CD14-positive monocyte (primary cell): ENCODE measurements at regions not wholly inside any gene's neighbourhood (a gene's known extent, or its start where the extent isn't known, plus 50 kb on each side); places are given as distances from the start of the nearest gene placed in this dataset.

Source experiments
- DNase-seq, 3 donors: peaks; one replicate each; pipeline ENCODE4 v3.0.0-alpha.2; 2011 to 2022
- H2AFZ ChIP-seq: 2 replicates; pipeline ENCODE4 v1.6.0; 2012; ENCODE audit warnings: mild to moderate bottlenecking, low read depth, low read length, inconsistent platforms; ENCODE audit not compliant: insufficient read depth, poor library complexity, severe bottlenecking
- H3K27ac ChIP-seq, 2 donors: 1 replicate in 1 of 2; 2 replicates in 1 of 2; pipeline ENCODE4 v1.5.1; 2012 to 2013; ENCODE audit warnings: low read length in 2 of 2, control low read depth in 1 of 2, inconsistent platforms in 1 of 2, low read depth in 1 of 2, mild to moderate bottlenecking in 1 of 2
- H3K27me3 ChIP-seq, 2 donors: one replicate each; pipeline versions ENCODE4 v1.6.0 to v1.6.1; 2011 to 2013; ENCODE audit warnings: low read length in 2 of 2; ENCODE audit not compliant: control insufficient read depth in 2 of 2, insufficient read depth in 2 of 2
- H3K36me3 ChIP-seq, 2 donors: replicated peaks in 1 of 2; 1 replicate in 1 of 2; 2 replicates in 1 of 2; pipeline versions ENCODE4 v1.5.1 to v1.6.1; 2012 to 2013; ENCODE audit warnings: low read length in 2 of 2, control low read depth in 1 of 2, inconsistent platforms in 1 of 2, mild to moderate bottlenecking in 1 of 2; ENCODE audit not compliant: insufficient read depth in 2 of 2, control insufficient read depth in 1 of 2
- H3K4me1 ChIP-seq, 2 donors: 1 replicate in 1 of 2; 2 replicates in 1 of 2; pipeline versions ENCODE4 v1.5.1 to v1.6.1; 2012 to 2013; ENCODE audit warnings: low read length in 2 of 2, control low read depth in 1 of 2, inconsistent platforms in 1 of 2, mild to moderate bottlenecking in 1 of 2, moderate library complexity in 1 of 2; ENCODE audit not compliant: insufficient read depth in 2 of 2, control insufficient read depth in 1 of 2
- H3K4me2 ChIP-seq: replicated peaks from 2 replicates; pipeline ENCODE3; 2012; ENCODE audit warnings: low read length, moderate library complexity, mild to moderate bottlenecking; ENCODE audit not compliant: poor library complexity, severe bottlenecking; ENCODE audit errors: extremely low read depth
- H3K4me3 ChIP-seq, 3 experiments: fragments of 200-600 bp in 1 of 3; sonication (generic) in 1 of 3; replicated peaks in 1 of 3; 1 replicate in 2 of 3; 2 replicates in 1 of 3; pipeline ENCODE4 v1.5.1; 2011 to 2013; ENCODE audit warnings: low read length in 3 of 3, mild to moderate bottlenecking in 3 of 3, control low read depth in 2 of 3, low read depth in 2 of 3, inconsistent platforms in 1 of 3, moderate library complexity in 1 of 3
- H3K79me2 ChIP-seq: 2 replicates; pipeline ENCODE4 v1.6.0; 2012; ENCODE audit warnings: mild to moderate bottlenecking, control low read depth, inconsistent platforms, low read length, moderate library complexity; ENCODE audit not compliant: insufficient read depth
- H3K9ac ChIP-seq: 2 replicates; pipeline ENCODE4 v1.6.0; 2017; ENCODE audit warnings: low read length, mild to moderate bottlenecking; ENCODE audit not compliant: insufficient read depth, poor library complexity, severe bottlenecking
- H3K9me3 ChIP-seq, 2 donors: replicated peaks in 1 of 2; 1 replicate in 1 of 2; 2 replicates in 1 of 2; pipeline versions ENCODE4 v1.5.1 to v1.6.1; 2012 to 2013; ENCODE audit warnings: low read length in 2 of 2, control low read depth in 1 of 2; ENCODE audit not compliant: control insufficient read depth in 1 of 2, insufficient read depth in 1 of 2
- H4K20me1 ChIP-seq: 2 replicates; pipeline ENCODE4 v1.6.0; 2012; ENCODE audit warnings: mild to moderate bottlenecking, low read length, control low read depth, moderate library complexity; ENCODE audit not compliant: insufficient read depth
- H3K27ac Mint-ChIP-seq, 7 donors: one replicate each; pipeline ENCODE4 v1.8.0; 2020; ENCODE audit warnings: mild to moderate bottlenecking in 7 of 7, mixed read lengths in 7 of 7, moderate library complexity in 6 of 7, inconsistent platforms in 2 of 7
- H3K27me3 Mint-ChIP-seq, 3 donors: one replicate each; pipeline ENCODE4 v1.8.0; 2021 to 2022; ENCODE audit warnings: low read depth in 3 of 3, mild to moderate bottlenecking in 3 of 3, mixed read lengths in 3 of 3, moderate library complexity in 3 of 3, inconsistent platforms in 1 of 3
- H3K36me3 Mint-ChIP-seq, 2 donors: one replicate each; pipeline ENCODE4 v1.8.0; 2020; ENCODE audit warnings: mixed read lengths in 2 of 2, inconsistent platforms in 1 of 2, mild to moderate bottlenecking in 1 of 2
- H3K4me1 Mint-ChIP-seq: one replicate; pipeline ENCODE4 v1.8.0; 2020; ENCODE audit warnings: mild to moderate bottlenecking, mixed read lengths
- H3K4me3 Mint-ChIP-seq, 2 donors: one replicate each; pipeline ENCODE4 v1.8.0; 2020; ENCODE audit warnings: mild to moderate bottlenecking in 2 of 2, mixed read lengths in 2 of 2, moderate library complexity in 1 of 2
- H3K9me3 Mint-ChIP-seq, 7 donors: one replicate each; pipeline ENCODE4 v1.8.0; 2020 to 2022; ENCODE audit warnings: mixed read lengths in 7 of 7, mild to moderate bottlenecking in 6 of 7, moderate library complexity in 6 of 7, inconsistent platforms in 2 of 7
- WGBS: methylation state at CpG from one replicate; pipeline ENCODE4 v1.1.5; 2013; ENCODE audit warnings: missing lambda C conversion rate; ENCODE audit not compliant: insufficient coverage; 5-methylcytosine and 5-hydroxymethylcytosine counted together
- intact Hi-C, 2 donors: fragments of 100-400 bp; cut with micrococcal nuclease; formaldehyde crosslinking; loops; one replicate each; pipeline versions ENCODE4 v1.15.0 to v1.15.1; 2023
- TF ChIP-seq, protein P1 (sequence below): fragments of 200-600 bp; IDR thresholded peaks from one replicate; pipeline ENCODE4 v1.8.0; 2022; ENCODE audit warnings: antibody characterized with exemption, mild to moderate bottlenecking

- peaks cover 17% of the 10 kb centered on the region for H3K4me1 Mint-ChIP-seq
- Histone ChIP-seq H3K27me3 (no peaks in the 10 kb centered on the region), H3K4me2 (no peak overlapping the region), H3K36me3 (no peaks in the 10 kb centered on the region), H3K9ac (no peak overlapping the region), H3K9me3 (peaks cover 0 to under 1% of the 10 kb centered on the region in 2 donors), H3K4me1 (peaks cover 14 to 18% of the 10 kb centered on the region in 2 donors), H3K27ac (no peak overlapping the region), H2AFZ (no peak overlapping the region), H3K4me3 (no peak overlapping the region), H4K20me1 (no peaks in the 10 kb centered on the region), H3K79me2 (no peaks in the 10 kb centered on the region)
- intact Hi-C loops: no loop called here
- H3K4me3 Mint-ChIP-seq: no peak overlapping the region
- H3K27me3 Mint-ChIP-seq: peaks cover 0 to 4% (median 4%) of the 10 kb centered on the region in 3 donors
- TF ChIP-seq, protein P1, sequence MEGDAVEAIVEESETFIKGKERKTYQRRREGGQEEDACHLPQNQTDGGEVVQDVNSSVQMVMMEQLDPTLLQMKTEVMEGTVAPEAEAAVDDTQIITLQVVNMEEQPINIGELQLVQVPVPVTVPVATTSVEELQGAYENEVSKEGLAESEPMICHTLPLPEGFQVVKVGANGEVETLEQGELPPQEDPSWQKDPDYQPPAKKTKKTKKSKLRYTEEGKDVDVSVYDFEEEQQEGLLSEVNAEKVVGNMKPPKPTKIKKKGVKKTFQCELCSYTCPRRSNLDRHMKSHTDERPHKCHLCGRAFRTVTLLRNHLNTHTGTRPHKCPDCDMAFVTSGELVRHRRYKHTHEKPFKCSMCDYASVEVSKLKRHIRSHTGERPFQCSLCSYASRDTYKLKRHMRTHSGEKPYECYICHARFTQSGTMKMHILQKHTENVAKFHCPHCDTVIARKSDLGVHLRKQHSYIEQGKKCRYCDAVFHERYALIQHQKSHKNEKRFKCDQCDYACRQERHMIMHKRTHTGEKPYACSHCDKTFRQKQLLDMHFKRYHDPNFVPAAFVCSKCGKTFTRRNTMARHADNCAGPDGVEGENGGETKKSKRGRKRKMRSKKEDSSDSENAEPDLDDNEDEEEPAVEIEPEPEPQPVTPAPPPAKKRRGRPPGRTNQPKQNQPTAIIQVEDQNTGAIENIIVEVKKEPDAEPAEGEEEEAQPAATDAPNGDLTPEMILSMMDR: no peak
- H3K9me3 Mint-ChIP-seq: peaks cover 0 to 8% (median 6%) of the 10 kb centered on the region in 7 donors
- no CpG with 5 or more reads among the region's 4 CpGs for WGBS
- H3K27ac Mint-ChIP-seq: no peak overlapping the region
- H3K36me3 Mint-ChIP-seq: peaks cover 0 to under 1% of the 10 kb centered on the region in 2 donors
- DNase-seq: no peak
Observed at GRCh38 chr1:8111560-8111959, 85.5 kb upstream of the ERRFI1 start.

GRCh38 chr1:8109216-8109615, 83.1 kb upstream of the ERRFI1 start:
- Mint-ChIP-seq H3K9me3 (peaks cover 0 to 11% (median 6%) of the 10 kb centered on the region in 7 donors), H3K4me3 (no peak overlapping the region), H3K27ac (peak overlapping the region in 1 of 7 donors; percentile 30), H3K4me1 (peaks cover 24% of the 10 kb centered on the region), H3K27me3 (peaks cover 0 to 4% (median 4%) of the 10 kb centered on the region in 3 donors), H3K36me3 (peaks cover 1 to 3% of the 10 kb centered on the region in 2 donors)
- peaks cover 0 to 2% of the 10 kb centered on the region in 2 donors for H3K9me3 ChIP-seq
- no peak overlapping the region for H3K9ac ChIP-seq
- WGBS: 80% methylated on average over 1 of the region's 4 CpGs
- H3K79me2 ChIP-seq: no peaks in the 10 kb centered on the region
- H2AFZ ChIP-seq: no peak overlapping the region
- no peaks in the 10 kb centered on the region for H4K20me1 ChIP-seq
- no peak overlapping the region for H3K27ac ChIP-seq
- H3K4me3 ChIP-seq: no peak overlapping the region
- no peaks in the 10 kb centered on the region for H3K36me3 ChIP-seq
- TF ChIP-seq, protein P1: no peak
- H3K27me3 ChIP-seq: no peaks in the 10 kb centered on the region
- H3K4me2 ChIP-seq: no peak overlapping the region
- no peak for DNase-seq
- intact Hi-C loops: no loop called here
- peaks cover 23 to 32% of the 10 kb centered on the region in 2 donors for H3K4me1 ChIP-seq
